ENCODE measurements at regions not wholly inside any gene's neighbourhood (a gene's known extent, or its start where the extent isn't known, plus 50 kb on each side); places are given as distances from the start of the nearest gene placed in this dataset.

DNA sequence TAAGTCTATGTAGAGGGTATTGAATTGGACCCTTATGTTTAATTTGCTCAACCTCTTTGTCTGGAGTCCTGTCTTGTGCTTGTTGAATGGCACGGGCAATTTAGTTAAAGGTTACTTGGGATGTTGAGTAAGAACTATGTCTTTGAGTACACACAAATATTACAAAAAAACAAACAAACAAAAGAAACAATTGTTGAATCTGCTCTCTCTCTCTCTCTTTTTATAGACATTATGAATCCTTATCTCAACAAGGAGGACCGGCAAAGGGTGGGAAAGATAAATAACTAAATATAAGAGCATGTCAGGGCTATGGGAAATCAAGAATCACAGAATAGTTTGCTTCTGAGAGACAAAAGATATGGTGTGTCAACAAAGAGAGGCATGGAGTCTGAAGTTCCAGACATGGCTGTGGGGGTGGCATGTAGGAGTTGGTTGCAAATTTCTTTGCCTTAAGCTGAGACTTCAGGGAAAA is 608.6 kb downstream of the UTRN start:
- H3K36me3 ChIP-seq (ENCODE audit: insufficient read depth): no peaks in the 10 kb centered on the region
- DNase-seq (ENCODE audit: extremely low spot score): no peak
- WGBS: 74% methylated on average over 2 of the region's 2 CpGs
- no peak overlapping the region for H3K4me3 ChIP-seq (ENCODE audit: low read depth, low read length)
- H3K27ac ChIP-seq (ENCODE audit: low read depth): no peak overlapping the region
- H3K4me1 ChIP-seq (ENCODE audit: insufficient read depth): no peaks in the 10 kb centered on the region

DNA sequence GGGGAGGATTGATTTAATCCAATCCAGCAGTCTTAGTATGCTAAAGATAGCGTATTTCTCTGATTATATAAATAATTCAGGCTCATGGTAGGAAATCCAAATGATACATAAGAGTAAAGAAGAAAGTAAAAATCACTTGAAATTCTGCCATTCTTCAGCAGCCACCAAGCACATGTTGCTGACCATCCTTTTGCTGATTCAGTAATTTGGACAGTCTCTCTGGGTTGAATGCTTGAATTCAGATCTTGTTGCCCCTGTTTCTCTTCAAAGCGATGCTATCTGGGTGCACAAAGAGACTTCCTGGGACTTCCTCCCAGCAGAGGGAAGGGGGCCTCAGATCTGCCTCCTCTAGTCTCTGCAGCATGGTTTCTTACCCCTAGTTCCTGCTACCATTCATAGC is 609.1 kb downstream of the UTRN start:
- H3K4me3 ChIP-seq (ENCODE audit: low read depth, low read length): no peak overlapping the region
- H3K4me1 ChIP-seq (ENCODE audit: insufficient read depth): no peaks in the 10 kb centered on the region
- DNase-seq (ENCODE audit: extremely low spot score): no peak
- H3K36me3 ChIP-seq (ENCODE audit: insufficient read depth): no peaks in the 10 kb centered on the region
- 81% methylated on average over 2 of the region's 2 CpGs for WGBS
- H3K27ac ChIP-seq (ENCODE audit: low read depth): no peak overlapping the region

GRCh38 chr6:144895313-144896278 is 610.5 kb downstream of the UTRN start:
- DNase-seq (ENCODE audit: extremely low spot score): no peak
- WGBS: 61% methylated on average over 8 of the region's 8 CpGs
- Histone ChIP-seq H3K36me3 (ENCODE audit: insufficient read depth) (no peaks in the 10 kb centered on the region), H3K4me1 (ENCODE audit: insufficient read depth) (no peaks in the 10 kb centered on the region), H3K4me3 (ENCODE audit: low read depth, low read length) (no peak overlapping the region), H3K27ac (ENCODE audit: low read depth) (no peak overlapping the region)

DNA sequence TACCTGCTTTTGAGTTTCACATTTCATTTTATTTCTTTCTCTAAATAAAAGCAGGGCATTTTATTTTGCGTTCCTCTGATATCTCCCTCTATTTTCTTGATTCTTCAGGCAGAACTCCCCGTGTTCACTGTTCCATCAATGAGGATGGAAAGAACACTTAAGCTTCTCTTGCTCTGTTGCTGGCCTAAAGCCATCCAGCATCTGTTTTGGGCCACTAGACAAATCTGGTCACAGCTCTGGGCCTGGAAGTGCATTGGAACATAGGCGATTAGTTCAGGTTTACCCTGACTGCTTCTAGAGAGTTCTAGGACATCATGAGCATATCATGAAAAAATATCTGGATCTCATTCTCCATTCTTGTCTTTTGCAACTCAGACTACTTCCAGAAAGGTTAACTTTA is 611.2 kb downstream of the UTRN start:
- H3K36me3 ChIP-seq (ENCODE audit: insufficient read depth): no peaks in the 10 kb centered on the region
- H3K4me3 ChIP-seq (ENCODE audit: low read depth, low read length): no peak overlapping the region
- H3K4me1 ChIP-seq (ENCODE audit: insufficient read depth): no peaks in the 10 kb centered on the region
- no peak for DNase-seq (ENCODE audit: extremely low spot score)
- 52% methylated on average over 3 of the region's 3 CpGs for WGBS
- H3K27ac ChIP-seq (ENCODE audit: low read depth): no peak overlapping the region

- Histone ChIP-seq H3K27ac (ENCODE audit: low read depth) (no peak overlapping the region), H3K4me1 (ENCODE audit: insufficient read depth) (no peaks in the 10 kb centered on the region), H3K4me3 (ENCODE audit: low read depth, low read length) (no peak overlapping the region), H3K36me3 (ENCODE audit: insufficient read depth) (no peaks in the 10 kb centered on the region)
- DNase-seq (ENCODE audit: extremely low spot score): no peak
Measured at GRCh38 chr6:144896871-144897270, 611.7 kb downstream of the UTRN start.

- no peak overlapping the region for H3K4me3 ChIP-seq (ENCODE audit: low read depth, low read length)
- no peaks in the 10 kb centered on the region for H3K4me1 ChIP-seq (ENCODE audit: insufficient read depth)
- H3K27ac ChIP-seq (ENCODE audit: low read depth): no peak overlapping the region
- H3K36me3 ChIP-seq (ENCODE audit: insufficient read depth): no peaks in the 10 kb centered on the region
- WGBS: 67% methylated on average over 4 of the region's 4 CpGs
- no peak for DNase-seq (ENCODE audit: extremely low spot score)
Measured at GRCh38 chr6:144897441-144897921, 612.3 kb downstream of the UTRN start.

DNA sequence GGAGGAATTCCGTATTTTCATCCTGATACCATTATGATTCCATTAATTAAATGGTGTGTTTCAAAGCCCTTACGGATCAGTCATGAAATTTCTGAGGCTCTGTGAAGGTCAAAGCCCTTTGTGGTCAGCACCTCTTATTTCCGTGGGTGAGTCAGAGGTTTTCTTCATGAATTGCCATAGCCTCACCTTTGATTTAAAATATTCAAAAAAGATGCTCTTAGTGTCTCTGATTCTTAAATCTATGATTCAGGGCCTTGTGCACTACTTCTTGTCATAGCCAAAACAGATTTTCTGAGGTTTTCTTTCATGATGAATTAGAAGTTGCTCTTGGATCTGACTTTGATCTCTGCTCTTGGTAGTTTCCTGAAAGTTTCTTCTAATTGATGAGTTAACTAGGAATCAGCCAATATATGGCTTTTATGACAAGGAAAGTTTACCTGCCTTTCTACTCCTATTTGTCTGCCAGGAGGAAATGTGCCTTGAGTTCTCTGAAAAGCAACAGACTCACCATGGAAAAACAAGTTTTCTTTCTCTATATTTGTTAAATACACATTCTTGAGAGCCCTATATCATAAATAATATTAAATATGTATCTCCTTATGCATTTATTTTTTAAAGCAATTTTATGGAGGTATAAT is 613.0 kb downstream of the UTRN start:
- DNase-seq (ENCODE audit: extremely low spot score): no peak
- Histone ChIP-seq H3K4me1 (ENCODE audit: insufficient read depth) (no peaks in the 10 kb centered on the region), H3K27ac (ENCODE audit: low read depth) (no peak overlapping the region), H3K4me3 (ENCODE audit: low read depth, low read length) (no peak overlapping the region), H3K36me3 (ENCODE audit: insufficient read depth) (no peaks in the 10 kb centered on the region)
- WGBS: 90% methylated on average over 3 of the region's 3 CpGs

- Histone ChIP-seq H3K27ac (ENCODE audit: low read depth) (no peak overlapping the region), H3K4me1 (ENCODE audit: insufficient read depth) (no peaks in the 10 kb centered on the region), H3K4me3 (ENCODE audit: low read depth, low read length) (no peak overlapping the region), H3K36me3 (ENCODE audit: insufficient read depth) (no peaks in the 10 kb centered on the region)
- DNase-seq (ENCODE audit: extremely low spot score): no peak
- WGBS: 91% methylated on average over 1 of the region's 1 CpG
Measured at GRCh38 chr6:144898741-144899140, 613.6 kb downstream of the UTRN start.

GRCh38 chr6:144899161-144899560 is 614.0 kb downstream of the UTRN start:
- WGBS: 94% methylated on average over 1 of the region's 1 CpG
- no peaks in the 10 kb centered on the region for H3K4me1 ChIP-seq (ENCODE audit: insufficient read depth)
- no peaks in the 10 kb centered on the region for H3K36me3 ChIP-seq (ENCODE audit: insufficient read depth)
- no peak for DNase-seq (ENCODE audit: extremely low spot score)
- H3K27ac ChIP-seq (ENCODE audit: low read depth): no peak overlapping the region
- no peak overlapping the region for H3K4me3 ChIP-seq (ENCODE audit: low read depth, low read length)

DNA sequence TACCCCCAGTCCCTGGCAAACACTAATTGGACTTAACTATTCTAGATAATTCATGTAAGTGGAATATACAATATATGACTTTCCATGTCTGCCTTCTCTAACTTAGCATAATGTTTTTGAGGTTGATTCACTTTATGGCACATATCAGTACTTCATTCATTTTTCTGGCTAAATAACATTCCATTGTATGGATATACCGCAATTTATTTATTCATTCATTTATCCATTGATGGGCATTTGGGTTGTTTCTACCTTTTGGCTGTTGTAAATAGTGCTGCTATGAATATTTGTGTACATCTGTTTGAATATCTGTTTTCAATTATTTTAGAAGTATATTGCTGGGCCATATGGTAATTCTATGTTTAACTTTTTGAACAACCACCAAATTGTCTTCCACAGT is 616.3 kb downstream of the UTRN start:
- H3K4me3 ChIP-seq (ENCODE audit: low read depth, low read length): no peak overlapping the region
- no peaks in the 10 kb centered on the region for H3K4me1 ChIP-seq (ENCODE audit: insufficient read depth)
- no peak for DNase-seq (ENCODE audit: extremely low spot score)
- 95% methylated on average over 1 of the region's 1 CpG for WGBS
- no peak overlapping the region for H3K27ac ChIP-seq (ENCODE audit: low read depth)
- no peaks in the 10 kb centered on the region for H3K36me3 ChIP-seq (ENCODE audit: insufficient read depth)

- DNase-seq (ENCODE audit: extremely low spot score): no peak
- Histone ChIP-seq H3K4me1 (ENCODE audit: insufficient read depth) (no peaks in the 10 kb centered on the region), H3K36me3 (ENCODE audit: insufficient read depth) (no peaks in the 10 kb centered on the region), H3K4me3 (ENCODE audit: low read depth, low read length) (no peak overlapping the region), H3K27ac (ENCODE audit: low read depth) (no peak overlapping the region)
- WGBS: 48% methylated on average over 1 of the region's 1 CpG
Measured at GRCh38 chr6:144908004-144908403, 622.9 kb downstream of the UTRN start.

DNA sequence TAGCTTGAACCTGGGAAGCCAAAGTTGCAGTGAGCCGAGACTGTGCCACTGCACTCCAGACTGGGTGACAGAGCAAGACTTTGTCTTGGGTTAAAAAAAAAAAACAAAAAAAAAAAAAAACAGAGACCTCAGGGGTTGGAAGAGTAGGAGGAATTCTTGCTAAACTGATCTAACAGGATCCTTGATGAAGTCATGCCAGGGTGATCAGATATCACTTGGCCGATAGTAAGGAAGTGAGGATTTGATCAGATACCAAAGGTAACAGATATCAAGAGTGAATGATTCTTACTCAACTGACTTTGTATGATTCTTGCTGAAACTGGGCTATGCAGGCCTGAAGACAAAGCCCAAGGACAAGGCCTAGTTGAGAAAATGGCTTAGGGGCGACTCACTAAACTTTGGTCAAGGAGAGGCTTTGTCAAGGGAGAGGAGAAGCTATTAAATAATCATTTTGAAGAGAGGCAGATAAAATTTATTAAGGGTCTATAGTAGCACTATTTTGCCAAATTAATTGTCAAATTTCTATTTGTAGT is 624.7 kb downstream of the UTRN start:
- no peaks in the 10 kb centered on the region for H3K4me1 ChIP-seq (ENCODE audit: insufficient read depth)
- no peak overlapping the region for H3K27ac ChIP-seq (ENCODE audit: low read depth)
- H3K4me3 ChIP-seq (ENCODE audit: low read depth, low read length): no peak overlapping the region
- DNase-seq (ENCODE audit: extremely low spot score): no peak
- WGBS: 86% methylated on average over 3 of the region's 3 CpGs
- no peaks in the 10 kb centered on the region for H3K36me3 ChIP-seq (ENCODE audit: insufficient read depth)

GRCh38 chr6:144911322-144911721 is 626.2 kb downstream of the UTRN start:
- no peak overlapping the region for H3K27ac ChIP-seq (ENCODE audit: low read depth)
- DNase-seq (ENCODE audit: extremely low spot score): no peak
- H3K36me3 ChIP-seq (ENCODE audit: insufficient read depth): no peaks in the 10 kb centered on the region
- WGBS: 91% methylated on average over 2 of the region's 2 CpGs
- no peaks in the 10 kb centered on the region for H3K4me1 ChIP-seq (ENCODE audit: insufficient read depth)
- H3K4me3 ChIP-seq (ENCODE audit: low read depth, low read length): no peak overlapping the region

DNA sequence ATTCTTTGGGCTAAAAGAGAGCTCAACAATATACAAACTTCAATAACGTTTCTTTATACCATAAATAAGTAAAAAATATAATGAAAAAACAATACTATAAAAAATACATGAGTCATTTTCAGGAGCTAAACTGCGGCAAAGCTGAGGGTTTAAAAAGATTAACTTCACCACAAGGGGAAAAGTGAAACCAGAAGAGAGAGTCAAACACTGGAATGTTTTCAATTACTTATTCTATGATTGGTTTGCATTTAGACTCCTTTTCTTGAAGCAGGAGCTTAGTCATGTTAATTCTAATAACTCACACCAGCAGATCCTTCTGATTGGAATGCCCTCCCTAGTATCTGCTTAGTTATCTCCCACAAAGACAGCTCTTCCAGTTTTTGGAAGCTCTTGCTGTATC is 627.3 kb downstream of the UTRN start:
- no peak overlapping the region for H3K4me3 ChIP-seq (ENCODE audit: low read depth, low read length)
- whole genome bisulfite sequencing: 19% methylated on average over 2 of the region's 2 CpGs
- H3K4me1 ChIP-seq (ENCODE audit: insufficient read depth): no peaks in the 10 kb centered on the region
- no peaks in the 10 kb centered on the region for H3K36me3 ChIP-seq (ENCODE audit: insufficient read depth)
- H3K27ac ChIP-seq (ENCODE audit: low read depth): no peak overlapping the region
- no peak for DNase-seq (ENCODE audit: extremely low spot score)
